ENCODE measurements at regions not wholly inside any gene's neighbourhood (a gene's known extent, or its start where the extent isn't known, plus 50 kb on each side); places are given as distances from the start of the nearest gene placed in this dataset.

- H3K4me3 ChIP-seq (ENCODE audit: control insufficient read depth, low read depth, low read length) = no peak overlapping the region
- TF ChIP-seq CTCF (IDR thresholded peaks at IDR 0.05; ENCODE audit: control insufficient read depth, insufficient read depth, low read depth, low read length, missing control alignments) = no peak
- no peak for DNase-seq (ENCODE audit: low read depth)
Measured at GRCh38 chr13:74839656-74840055, 642.3 kb downstream of the TBC1D4 start.

- TF ChIP-seq CTCF (IDR thresholded peaks at IDR 0.05; ENCODE audit: control insufficient read depth, insufficient read depth, low read depth, low read length, missing control alignments) = no peak
- no peak overlapping the region for H3K4me3 ChIP-seq (ENCODE audit: control insufficient read depth, low read depth, low read length)
- DNase-seq (ENCODE audit: low read depth) = no peak
Measured at GRCh38 chr13:74838096-74838495, 643.9 kb downstream of the TBC1D4 start.

- DNase-seq (ENCODE audit: low read depth) = no peak
- H3K4me3 ChIP-seq (ENCODE audit: control insufficient read depth, low read depth, low read length) = no peak overlapping the region
- no peak for TF ChIP-seq CTCF (IDR thresholded peaks at IDR 0.05; ENCODE audit: control insufficient read depth, insufficient read depth, low read depth, low read length, missing control alignments)
Measured at GRCh38 chr13:74836628-74837027, 645.3 kb downstream of the TBC1D4 start.

- no peak for DNase-seq (ENCODE audit: low read depth)
- TF ChIP-seq CTCF (IDR thresholded peaks at IDR 0.05; ENCODE audit: control insufficient read depth, insufficient read depth, low read depth, low read length, missing control alignments) = no peak
Measured at GRCh38 chr13:74835579-74835978, 646.4 kb downstream of the TBC1D4 start.

GRCh38 chr13:74825938-74826246, 656.1 kb downstream of the TBC1D4 start:
- H3K4me3 ChIP-seq (ENCODE audit: control insufficient read depth, low read depth, low read length) = no peak overlapping the region
- no peak for DNase-seq (ENCODE audit: low read depth)
- no peak for TF ChIP-seq CTCF (IDR thresholded peaks at IDR 0.05; ENCODE audit: control insufficient read depth, insufficient read depth, low read depth, low read length, missing control alignments)

More at GRCh38 chr13:74835579-74835978, 646.4 kb downstream of the TBC1D4 start:
- H3K4me3 ChIP-seq (ENCODE audit: control insufficient read depth, low read depth, low read length) = no peak overlapping the region

GRCh38 chr13:74825152-74825937, 656.6 kb downstream of the TBC1D4 start:
- TF ChIP-seq CTCF (IDR thresholded peaks at IDR 0.05; ENCODE audit: control insufficient read depth, insufficient read depth, low read depth, low read length, missing control alignments) = no peak
- peak; percentile 60 for DNase-seq (ENCODE audit: low read depth)
- H3K4me3 ChIP-seq (ENCODE audit: control insufficient read depth, low read depth, low read length) = no peak overlapping the region
